ENCODE measurements at regions not wholly inside any gene's neighbourhood (a gene's known extent, or its start where the extent isn't known, plus 50 kb on each side); places are given as distances from the start of the nearest gene placed in this dataset.

GRCh38 chr14:27040552-27040951 is 442.7 kb upstream of the NOVA1 start:
- no peak for DNase-seq (ENCODE audit: insufficient read length, low spot score)
- no peak for TF ChIP-seq CTCF (IDR thresholded peaks at IDR 0.05; ENCODE audit: insufficient read depth, missing control alignments)
- no peak for FAIRE-seq

GRCh38 chr14:27049701-27050100 is 451.9 kb upstream of the NOVA1 start:
- DNase-seq (ENCODE audit: insufficient read length, low spot score) = no peak
- no peak for FAIRE-seq

GRCh38 chr14:27050208-27050607 is 452.4 kb upstream of the NOVA1 start:
- DNase-seq (ENCODE audit: insufficient read length, low spot score) = no peak
- FAIRE-seq = no peak
- TF ChIP-seq CTCF (IDR thresholded peaks at IDR 0.05; ENCODE audit: insufficient read depth, missing control alignments) = no peak

More at GRCh38 chr14:27049701-27050100, 451.9 kb upstream of the NOVA1 start:
- TF ChIP-seq CTCF (IDR thresholded peaks at IDR 0.05; ENCODE audit: insufficient read depth, missing control alignments) = no peak

GRCh38 chr14:27056586-27056985 is 458.8 kb upstream of the NOVA1 start:
- FAIRE-seq = no peak
- DNase-seq (ENCODE audit: insufficient read length, low spot score) = no peak
- no peak for TF ChIP-seq CTCF (IDR thresholded peaks at IDR 0.05; ENCODE audit: insufficient read depth, missing control alignments)

- no peak for DNase-seq (ENCODE audit: insufficient read length, low spot score)
- no peak for TF ChIP-seq CTCF (IDR thresholded peaks at IDR 0.05; ENCODE audit: insufficient read depth, missing control alignments)
- no peak for FAIRE-seq
These were observed 463.5 kb upstream of the NOVA1 start for GRCh38 chr14:27061299-27061698.

- no peak for TF ChIP-seq CTCF (IDR thresholded peaks at IDR 0.05; ENCODE audit: insufficient read depth, missing control alignments)
- DNase-seq (ENCODE audit: insufficient read length, low spot score) = no peak
- FAIRE-seq = no peak
These were observed 466.1 kb upstream of the NOVA1 start for GRCh38 chr14:27063959-27064358.

- FAIRE-seq = no peak
- no peak for DNase-seq (ENCODE audit: insufficient read length, low spot score)
- no peak for TF ChIP-seq CTCF (IDR thresholded peaks at IDR 0.05; ENCODE audit: insufficient read depth, missing control alignments)
These were observed 468.1 kb upstream of the NOVA1 start for GRCh38 chr14:27065886-27066285.
